Skeletal muscle tissue (tissue), 3 donors: ENCODE measurements at regions not wholly inside any gene's neighbourhood (a gene's known extent, or its start where the extent isn't known, plus 50 kb on each side); places are given as distances from the start of the nearest gene placed in this dataset.
"Not testable (repeated sequence)": the region's sequence is repeated elsewhere in the genome, so short reads cannot be mapped to it uniquely, and the experiment has no call there.

Experiments
- H3K27ac ChIP-seq: one replicate; pipeline ENCODE4 v1.7.0; 2013; ENCODE audit warnings: mild to moderate bottlenecking, low read depth, low read length, inconsistent platforms
- H3K27me3 ChIP-seq, 3 donors: one replicate each; pipeline ENCODE4 v1.7.0; 2013; ENCODE audit warnings: low read length in 3 of 3; ENCODE audit not compliant: control insufficient read depth in 3 of 3, insufficient read depth in 3 of 3
- H3K36me3 ChIP-seq, 3 donors: one replicate each; pipeline ENCODE4 v1.7.0; 2013; ENCODE audit warnings: low read length in 3 of 3; ENCODE audit not compliant: control insufficient read depth in 3 of 3, insufficient read depth in 3 of 3
- H3K4me1 ChIP-seq, 3 donors: one replicate each; pipeline ENCODE4 v1.7.0; 2013; ENCODE audit warnings: low read length in 3 of 3, mild to moderate bottlenecking in 3 of 3; ENCODE audit not compliant: control insufficient read depth in 3 of 3, insufficient read depth in 3 of 3
- H3K4me3 ChIP-seq, 3 donors: one replicate each; pipeline ENCODE4 v1.7.0; 2013; ENCODE audit warnings: low read length in 3 of 3
- H3K9ac ChIP-seq, 3 donors: one replicate each; pipeline ENCODE4 v1.7.0; 2013; ENCODE audit warnings: low read length in 3 of 3, mild to moderate bottlenecking in 3 of 3, moderate library complexity in 2 of 3, low read depth in 1 of 3
- H3K9me3 ChIP-seq, 3 donors: one replicate each; pipeline ENCODE4 v1.7.0; 2013; ENCODE audit warnings: low read length in 3 of 3; ENCODE audit not compliant: control insufficient read depth in 3 of 3
- donor health status: Osteomylitis.

DNA sequence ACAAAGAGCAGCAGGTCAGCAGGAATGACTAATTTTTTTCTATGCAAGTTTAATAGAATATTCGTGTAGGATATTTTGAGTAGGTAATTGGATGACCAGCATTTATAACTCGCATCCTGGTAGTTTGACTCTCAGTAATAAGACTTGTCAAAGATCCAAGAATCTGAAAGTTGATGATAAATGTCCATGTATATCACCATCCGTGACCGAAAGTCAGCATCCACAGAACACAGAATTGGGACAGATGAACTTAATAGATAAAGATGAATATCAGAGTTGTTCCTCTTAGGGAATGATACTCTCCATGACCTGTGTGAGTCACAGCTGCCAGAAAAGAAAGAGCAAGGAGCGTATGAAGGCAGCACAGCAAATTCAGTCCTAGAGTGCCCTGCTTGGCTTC, 79.4 kb downstream of the CCDC74A start:
- not testable (repeated sequence) for H3K4me1 ChIP-seq, H3K4me3 ChIP-seq, H3K36me3 ChIP-seq, H3K9me3 ChIP-seq, H3K9ac ChIP-seq, H3K27me3 ChIP-seq, H3K27ac ChIP-seq

DNA sequence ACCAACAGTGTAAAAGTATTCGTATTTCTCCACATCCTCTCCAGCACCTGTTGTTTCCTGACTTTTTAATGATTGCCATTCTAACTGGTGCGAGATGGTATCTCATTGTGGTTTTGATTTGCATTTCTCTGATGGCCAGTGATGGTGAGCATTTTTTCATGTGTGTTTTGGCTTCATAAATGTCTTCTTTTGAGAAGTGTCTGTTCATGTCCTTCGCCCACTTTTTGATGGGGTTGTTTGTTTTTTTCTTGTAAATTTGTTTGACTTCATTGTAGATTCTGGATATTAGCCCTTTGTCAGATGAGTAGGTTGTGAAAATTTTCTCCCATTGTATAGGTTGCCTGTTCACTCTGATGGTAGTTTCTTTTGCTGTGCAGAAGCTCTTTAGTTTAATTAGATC, 86.9 kb downstream of the CCDC74A start:
- not testable (repeated sequence) for H3K27ac ChIP-seq, H3K36me3 ChIP-seq, H3K4me3 ChIP-seq, H3K9ac ChIP-seq, H3K4me1 ChIP-seq, H3K27me3 ChIP-seq, H3K9me3 ChIP-seq

DNA sequence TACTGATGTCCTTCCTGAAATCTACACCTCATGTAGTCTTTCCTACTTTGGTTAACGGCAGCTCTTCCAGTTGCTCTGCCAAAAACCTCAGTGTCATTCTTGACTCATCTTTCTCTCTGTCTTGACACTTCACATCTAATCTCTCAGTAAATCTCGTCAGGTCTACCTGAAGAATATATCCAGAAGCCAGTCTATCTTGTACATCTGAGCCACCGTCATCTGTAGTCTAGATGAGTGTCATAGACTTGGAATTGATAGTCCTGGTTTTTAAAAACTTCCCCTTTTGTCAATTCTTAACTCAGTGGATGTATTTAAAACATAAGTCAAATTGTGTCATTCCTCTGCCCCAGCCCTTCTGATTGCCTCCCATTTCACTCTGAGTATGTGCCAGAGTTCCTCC, 90.6 kb downstream of the CCDC74A start:
- H3K27ac ChIP-seq, H3K36me3 ChIP-seq, H3K9me3 ChIP-seq, H3K4me1 ChIP-seq, H3K4me3 ChIP-seq, H3K27me3 ChIP-seq, H3K9ac ChIP-seq: not testable (repeated sequence)

DNA sequence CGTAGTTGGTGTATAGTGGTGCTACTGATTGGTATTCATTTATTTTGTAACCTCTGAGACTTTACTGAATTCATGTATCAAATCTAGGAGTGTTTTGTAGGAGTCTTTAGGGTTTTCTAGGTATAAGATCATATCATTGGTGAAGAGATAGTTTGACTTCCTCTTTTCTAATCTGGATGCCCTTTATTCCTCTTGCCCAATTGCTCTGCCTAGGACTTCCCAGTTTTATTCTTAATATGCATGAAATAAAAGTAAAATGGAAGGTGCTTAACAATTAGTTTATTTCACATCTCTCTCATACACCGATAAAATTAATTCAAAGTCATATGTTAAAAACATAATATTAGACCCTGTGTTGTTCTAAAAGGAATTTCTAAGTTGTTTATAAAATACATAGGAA, 95.2 kb downstream of the CCDC74A start:
- H3K4me1 ChIP-seq, H3K4me3 ChIP-seq, H3K9me3 ChIP-seq, H3K27me3 ChIP-seq, H3K27ac ChIP-seq, H3K9ac ChIP-seq, H3K36me3 ChIP-seq: not testable (repeated sequence)

DNA sequence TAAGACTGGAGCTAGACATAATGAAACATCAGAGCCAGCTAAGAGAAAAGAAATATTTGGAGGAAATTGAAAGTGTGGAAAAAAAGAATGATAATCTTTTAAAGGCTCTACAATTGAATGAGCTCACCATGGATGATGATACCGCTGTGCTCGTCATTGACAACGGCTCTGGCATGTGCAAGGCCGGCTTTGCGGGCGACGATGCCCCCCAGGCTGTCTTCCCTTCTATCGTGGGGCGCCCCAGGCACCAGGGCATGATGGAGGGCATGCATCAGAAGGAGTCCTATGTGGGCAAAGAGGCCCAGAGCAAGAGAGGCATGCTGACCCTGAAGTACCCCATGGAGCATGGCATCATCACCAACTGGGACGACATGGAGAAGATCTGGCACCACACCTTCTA, 98.3 kb downstream of the CCDC74A start:
- not testable (repeated sequence) for H3K27ac ChIP-seq, H3K9ac ChIP-seq, H3K36me3 ChIP-seq, H3K4me1 ChIP-seq, H3K9me3 ChIP-seq, H3K27me3 ChIP-seq, H3K4me3 ChIP-seq

DNA sequence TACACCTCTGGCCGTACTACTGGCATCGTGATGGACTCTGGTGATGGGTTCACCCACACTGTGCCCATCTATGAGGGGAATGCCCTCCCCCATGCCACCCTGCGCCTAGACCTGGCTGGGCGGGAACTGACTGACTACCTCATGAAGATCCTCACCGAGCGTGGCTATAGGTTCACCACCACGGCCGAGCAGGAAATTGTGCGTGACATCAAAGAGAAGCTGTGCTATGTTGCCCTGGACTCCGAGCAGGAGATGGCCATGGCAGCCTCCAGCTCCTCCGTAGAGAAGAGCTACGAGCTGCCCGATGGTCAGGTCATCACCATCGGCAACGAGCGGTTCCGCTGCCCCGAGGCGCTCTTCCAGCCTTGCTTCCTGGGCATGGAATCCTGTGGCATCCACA, 98.9 kb downstream of the CCDC74A start:
- H3K36me3 ChIP-seq, H3K27me3 ChIP-seq, H3K4me3 ChIP-seq, H3K9me3 ChIP-seq, H3K9ac ChIP-seq, H3K4me1 ChIP-seq, H3K27ac ChIP-seq: not testable (repeated sequence)

DNA sequence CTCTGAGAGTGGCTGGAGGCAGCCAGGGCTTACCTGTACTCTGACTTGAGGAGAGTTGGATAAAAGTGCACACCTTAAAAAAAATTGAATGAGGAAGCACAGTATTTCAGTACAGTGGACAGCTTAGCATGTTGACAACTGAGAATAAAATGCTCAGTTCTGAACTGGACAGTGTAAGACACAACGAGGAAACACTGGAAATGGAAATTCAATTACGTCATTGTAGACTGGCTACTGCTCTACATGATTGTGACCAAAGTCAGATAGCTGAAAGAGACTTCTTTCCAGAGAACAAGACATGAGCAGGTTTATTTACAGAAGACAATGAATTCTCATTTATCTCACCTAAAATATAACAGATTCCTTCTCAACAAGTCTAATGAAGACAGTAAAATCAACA, 100.1 kb downstream of the CCDC74A start:
- not testable (repeated sequence) for H3K36me3 ChIP-seq, H3K4me3 ChIP-seq, H3K27me3 ChIP-seq, H3K9me3 ChIP-seq, H3K27ac ChIP-seq, H3K9ac ChIP-seq, H3K4me1 ChIP-seq

DNA sequence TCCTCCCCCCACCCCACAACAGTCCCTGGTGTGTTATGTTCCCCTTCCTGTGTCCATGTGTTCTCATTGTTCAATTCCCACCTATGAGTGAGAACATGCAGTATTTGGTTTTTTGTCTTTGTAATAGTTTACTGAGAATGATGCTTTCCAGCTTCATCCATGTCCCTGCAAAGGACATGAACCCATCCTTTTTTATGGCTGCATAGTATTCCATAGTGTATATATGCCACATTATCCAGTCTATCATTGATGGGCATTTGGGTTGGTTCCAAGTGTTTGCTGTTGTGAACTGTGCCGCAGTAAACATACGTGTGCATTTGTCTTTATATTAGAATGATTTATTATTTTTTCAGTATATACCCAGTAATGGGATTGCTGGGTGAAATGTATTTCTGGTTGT, 104.0 kb downstream of the CCDC74A start:
- H3K9me3 ChIP-seq, H3K36me3 ChIP-seq, H3K4me1 ChIP-seq, H3K9ac ChIP-seq, H3K27ac ChIP-seq, H3K27me3 ChIP-seq, H3K4me3 ChIP-seq: not testable (repeated sequence)

DNA sequence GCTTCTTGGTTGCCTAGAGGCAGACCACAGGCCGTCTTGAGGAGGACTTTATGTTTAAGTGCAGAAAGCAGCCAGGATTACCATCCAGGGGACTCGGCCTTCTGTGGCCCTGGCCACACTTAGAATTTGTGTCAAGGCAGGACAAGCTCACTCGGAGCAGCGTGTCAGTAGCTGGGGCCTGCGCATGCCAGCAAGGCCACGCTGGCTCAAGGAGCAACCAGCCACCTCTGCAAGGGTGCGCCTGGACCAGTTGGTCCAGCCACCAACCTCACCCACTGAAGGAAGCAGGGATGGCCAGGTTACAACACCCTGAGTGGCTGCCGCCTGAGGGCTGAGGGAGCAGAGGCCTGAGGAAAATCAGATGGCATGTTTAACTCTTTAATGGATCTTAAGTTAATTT, 105.7 kb downstream of the CCDC74A start:
- H3K9me3 ChIP-seq, H3K27ac ChIP-seq, H3K9ac ChIP-seq, H3K27me3 ChIP-seq, H3K4me3 ChIP-seq, H3K36me3 ChIP-seq: not testable (repeated sequence)
- H3K4me1 ChIP-seq = peaks cover 0 to 11% (median 3%) of the 10 kb centered on the region in 3 donors

DNA sequence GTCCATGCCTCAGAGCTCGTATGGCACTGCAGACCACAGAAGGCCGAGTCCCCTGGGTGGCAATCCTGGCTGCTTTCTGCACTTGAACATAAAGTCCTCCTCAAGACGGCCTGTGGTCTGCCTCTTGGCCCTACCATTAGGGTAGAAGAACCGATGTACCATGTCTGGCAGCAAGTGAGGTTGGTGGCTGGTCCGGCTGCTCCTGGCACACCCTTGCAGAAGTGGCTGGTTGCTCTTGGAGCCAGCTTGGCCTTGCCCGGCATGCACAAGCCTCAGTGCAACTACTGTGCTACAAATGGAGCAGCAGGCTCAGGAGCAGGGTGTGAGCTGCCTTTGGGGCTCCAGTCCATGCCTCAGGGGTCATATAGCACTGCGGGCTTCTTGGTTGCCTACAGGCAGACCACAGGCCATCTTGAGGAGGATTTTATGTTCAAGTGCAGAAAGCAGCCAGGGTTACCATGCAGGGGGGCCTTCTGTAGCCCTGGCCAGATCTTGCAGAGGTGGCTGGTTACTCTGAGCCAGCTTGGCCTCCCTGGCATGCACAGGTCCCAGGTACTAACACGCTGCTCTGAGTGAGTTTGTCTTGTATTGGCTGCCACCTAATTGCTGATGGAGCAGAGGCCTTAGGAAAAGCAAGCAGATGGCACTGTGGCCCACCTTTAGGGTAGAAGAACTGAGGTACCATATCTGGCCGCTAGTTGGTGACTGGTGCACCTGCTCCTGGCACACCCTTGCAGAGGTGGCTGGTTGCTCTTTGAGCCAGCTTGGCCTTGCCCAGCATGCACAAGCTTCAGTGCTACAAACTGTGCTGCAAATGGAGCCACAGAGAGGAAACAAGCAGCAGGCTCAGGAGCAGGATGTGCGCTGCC, 106.4 kb downstream of the CCDC74A start:
- H3K9me3 ChIP-seq, H3K27ac ChIP-seq, H3K9ac ChIP-seq, H3K4me3 ChIP-seq, H3K27me3 ChIP-seq, H3K36me3 ChIP-seq: not testable (repeated sequence)
- H3K4me1 ChIP-seq = peaks cover 0 to 11% (median 3%) of the 10 kb centered on the region in 3 donors

DNA sequence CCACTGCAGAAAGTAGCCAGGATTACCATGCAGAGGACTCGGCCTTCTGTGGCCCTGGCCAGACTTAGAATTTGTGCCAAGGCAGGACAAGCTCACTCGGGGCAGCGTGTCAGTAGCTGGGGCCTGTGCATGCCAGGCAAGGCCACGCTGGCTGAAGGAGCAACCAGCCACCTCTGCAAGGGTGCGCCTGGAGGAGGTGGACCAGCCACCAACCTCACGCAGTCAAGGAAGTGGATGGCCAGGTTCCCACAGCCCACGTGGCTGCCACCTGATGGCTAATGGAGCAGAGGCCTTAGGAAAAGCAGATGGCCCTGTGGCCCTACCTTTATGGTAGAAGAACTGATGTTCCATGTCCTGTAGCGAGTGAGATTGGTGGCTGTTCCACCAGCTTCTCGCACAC, 107.9 kb downstream of the CCDC74A start:
- Histone ChIP-seq H3K27me3 (no peaks in the 10 kb centered on the region), H3K27ac (no peak overlapping the region), H3K9me3 (no peaks in the 10 kb centered on the region)

More for the DNA sequence above, 107.9 kb downstream of the CCDC74A start:
- no peak overlapping the region for H3K4me3 ChIP-seq
- no peak overlapping the region for H3K9ac ChIP-seq
- no peaks in the 10 kb centered on the region for H3K36me3 ChIP-seq
- H3K4me1 ChIP-seq = peaks cover 0 to 11% (median 3%) of the 10 kb centered on the region in 3 donors
